ENCODE measurements at regions not wholly inside any gene's neighbourhood (a gene's known extent, or its start where the extent isn't known, plus 50 kb on each side); places are given as distances from the start of the nearest gene placed in this dataset.
"Not testable (repeated sequence)": the region's sequence is repeated elsewhere in the genome, so short reads cannot be mapped to it uniquely, and the experiment has no call there.

DNA sequence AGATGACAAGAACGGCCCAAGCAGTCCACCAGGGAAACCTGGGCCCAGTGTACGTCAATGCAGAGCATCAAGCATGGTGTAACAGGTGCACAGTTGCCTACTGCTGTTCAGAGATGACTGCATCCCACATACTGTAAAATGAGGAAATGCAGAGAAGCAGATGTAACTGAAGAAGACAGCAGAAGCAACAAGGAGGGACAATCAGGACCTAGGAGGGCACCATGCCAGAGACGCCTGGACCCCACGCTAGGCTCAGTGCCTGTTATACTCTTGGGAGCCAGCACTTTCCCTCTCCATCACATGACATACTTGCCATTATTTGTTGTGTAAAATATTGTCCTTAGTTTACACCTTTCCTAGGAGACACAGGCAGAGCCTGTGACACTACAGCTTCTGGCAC is 57.6 kb upstream of the ZNG1F start:
- POLR2A ChIA-PET; H3K9ac ChIP-seq (ENCODE audit: low read length): not testable (repeated sequence)

More for the DNA sequence above, 57.6 kb upstream of the ZNG1F start:
- DNase-seq (ENCODE audit: low read depth, low spot score); ATAC-seq; intact Hi-C loops (cut with micrococcal nuclease); H3K9me2 ChIP-seq (ENCODE audit: insufficient read depth); H3K79me2 ChIP-seq (ENCODE audit: insufficient read depth, low read length); H3K36me3 ChIP-seq (ENCODE audit: control insufficient read depth in 1 of 2, insufficient read depth in 2 of 2, low read length in 2 of 2); BruUV-seq (replicated peaks); H3K4me3 ChIP-seq (replicated peaks in 1 of 2; ENCODE audit: low read depth in 1 of 2, low read length in 2 of 2); H3K4me2 ChIP-seq (ENCODE audit: low read length); H3K4me1 ChIP-seq (ENCODE audit: control insufficient read depth in 1 of 2, insufficient read depth in 2 of 2, low read length in 2 of 2); RAD21 ChIA-PET (ENCODE audit: low non-redundant PET in 1 of 2, low total read pairs in 2 of 2, uncharacterized antibody in 2 of 2, unreplicated experiment in 2 of 2); H3K27me3 ChIP-seq (ENCODE audit: insufficient read depth, low read length); H3K9me3 ChIP-seq (ENCODE audit: control insufficient read depth in 1 of 2, insufficient read depth in 1 of 2, low read depth in 1 of 2, low read length in 2 of 2); CTCF ChIA-PET; H3K27ac ChIP-seq (ENCODE audit: low read depth, low read length); H4K20me1 ChIP-seq (ENCODE audit: insufficient read depth); H2AFZ ChIP-seq (ENCODE audit: low read depth, low read length, poor library complexity, severe bottlenecking): not testable (repeated sequence)

All from HCT116 (cell line).